ENCODE measurements at regions not wholly inside any gene's neighbourhood (a gene's known extent, or its start where the extent isn't known, plus 50 kb on each side); places are given as distances from the start of the nearest gene placed in this dataset.

DNA sequence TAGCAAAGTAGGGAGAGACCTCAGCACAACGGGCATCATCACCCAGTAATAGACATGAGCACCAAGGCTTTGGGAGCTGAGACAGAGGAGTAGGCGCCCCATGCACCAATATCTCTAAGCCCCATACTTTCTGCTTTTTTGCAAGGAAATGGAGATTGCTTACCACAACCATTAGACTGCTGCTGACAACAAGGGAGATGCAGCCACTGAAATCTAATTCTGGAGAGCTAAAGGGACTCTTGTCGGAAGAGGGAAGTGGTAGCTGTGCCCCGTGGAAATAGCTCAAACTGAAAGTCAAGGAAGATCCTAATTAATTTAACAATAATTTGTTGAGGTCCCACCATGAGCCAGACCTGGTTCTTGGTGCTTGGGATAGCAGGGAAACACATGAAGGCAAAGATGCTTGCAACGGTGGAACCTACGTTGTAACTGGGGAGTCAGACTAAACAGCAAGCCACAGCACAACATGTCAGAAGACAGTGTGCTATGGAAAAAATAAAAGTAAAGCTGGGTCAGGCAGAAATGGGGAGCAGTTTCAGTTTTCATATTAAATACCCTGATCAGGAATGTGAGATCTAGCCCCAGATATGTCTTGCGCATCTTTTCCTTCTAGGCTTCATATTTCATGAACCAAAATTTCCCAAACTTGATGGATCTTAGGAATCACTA lies 1131.0 kb downstream of the BCL11B start:
- DNase-seq = peak in 1 of 2 donors; percentile 29

DNA sequence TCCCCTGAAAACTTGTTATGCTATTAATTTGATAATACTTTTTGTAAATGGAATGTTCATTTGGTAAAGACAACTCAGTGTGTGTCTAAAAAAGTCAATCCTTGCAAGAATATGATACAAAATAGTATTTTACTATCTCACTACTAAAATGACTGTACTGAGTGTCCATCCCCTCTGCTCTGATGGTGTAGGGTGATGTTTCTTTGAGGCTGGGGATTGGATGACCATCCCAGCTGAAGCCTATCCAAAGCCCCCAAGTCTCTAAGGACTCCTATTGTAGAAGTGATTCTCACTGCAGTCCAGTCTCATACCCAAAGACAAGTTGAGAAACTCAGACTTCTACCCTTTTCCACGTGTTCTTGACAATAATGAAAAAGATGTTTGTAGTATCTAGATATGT lies 1128.4 kb downstream of the BCL11B start:
- DNase-seq = no peak

DNA sequence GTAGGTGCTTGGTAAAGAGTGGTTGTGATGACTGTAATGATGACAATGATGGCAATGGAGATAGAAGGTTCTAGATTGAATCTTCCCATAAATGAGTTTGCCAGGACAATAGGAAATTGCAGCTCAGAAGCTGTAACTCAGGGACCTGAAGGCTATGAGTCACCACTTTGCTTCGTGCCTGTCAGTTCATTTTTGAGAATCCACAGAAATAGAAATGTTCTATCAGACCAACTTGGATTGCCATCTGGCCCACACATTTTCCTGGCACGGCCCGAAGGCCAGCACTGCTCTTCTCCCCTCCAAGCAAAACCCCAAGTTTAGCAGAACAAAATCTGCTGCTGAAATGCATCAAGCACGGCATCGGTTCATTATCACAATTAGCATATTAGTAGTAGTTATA lies 1127.0 kb downstream of the BCL11B start:
- no peak for DNase-seq

DNA sequence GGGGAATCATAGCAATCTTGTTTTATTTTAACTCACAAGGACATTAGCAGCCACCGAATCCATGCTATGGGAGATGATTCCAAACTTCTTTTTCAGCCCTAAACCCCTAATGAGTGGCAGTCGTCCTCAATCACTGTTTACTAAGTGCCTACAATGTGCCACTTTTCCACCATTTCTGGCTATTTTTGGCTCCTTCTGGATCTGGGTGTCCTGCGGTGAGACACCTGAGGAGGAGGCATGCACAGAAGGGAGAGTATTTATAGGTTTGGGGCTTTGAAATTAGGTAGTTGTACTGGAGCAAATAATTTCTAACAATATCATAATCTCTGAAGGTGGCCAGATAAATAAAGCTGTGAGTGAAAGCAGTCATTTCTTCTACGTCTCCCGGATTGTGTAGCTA lies 1125.6 kb downstream of the BCL11B start:
- no peak for DNase-seq

DNA sequence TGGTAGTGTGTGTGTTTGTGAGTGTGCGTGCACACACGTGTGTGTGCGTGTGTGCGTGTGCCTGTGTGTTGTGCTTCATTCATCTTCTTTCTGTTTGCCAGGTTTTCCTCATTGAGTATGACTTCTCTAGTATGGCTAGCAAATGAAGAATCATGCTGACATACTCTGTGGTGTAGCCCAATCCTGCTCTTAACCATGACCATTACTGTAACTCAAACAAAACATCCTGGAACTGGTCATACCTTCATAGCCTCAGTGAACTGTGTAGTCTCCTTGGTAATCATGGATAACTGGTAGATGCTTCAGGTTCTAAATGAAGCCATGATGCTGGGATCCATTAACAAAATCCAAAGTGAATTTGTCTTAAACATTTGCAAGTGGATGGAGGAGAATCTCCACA lies 1117.7 kb downstream of the BCL11B start:
- DNase-seq = no peak

DNA sequence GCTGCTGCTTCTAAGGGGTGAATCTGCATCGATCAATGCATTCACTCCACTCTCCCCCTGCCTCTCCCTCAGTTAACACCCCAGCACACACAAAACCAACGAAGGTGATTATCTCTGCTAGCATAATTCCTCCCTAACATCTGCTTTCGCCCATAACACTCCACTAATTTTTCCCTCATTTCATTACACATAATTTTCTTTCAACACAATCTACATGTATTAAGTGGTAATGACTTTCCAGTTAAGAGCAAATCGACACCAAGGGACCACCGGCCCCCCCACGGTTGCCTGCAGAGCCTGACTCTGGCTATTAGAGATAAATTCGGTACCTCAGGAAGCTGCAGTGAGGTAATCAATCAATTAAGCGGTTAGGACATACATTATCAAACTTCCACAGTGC lies 1115.6 kb downstream of the BCL11B start:
- DNase-seq = no peak

DNA sequence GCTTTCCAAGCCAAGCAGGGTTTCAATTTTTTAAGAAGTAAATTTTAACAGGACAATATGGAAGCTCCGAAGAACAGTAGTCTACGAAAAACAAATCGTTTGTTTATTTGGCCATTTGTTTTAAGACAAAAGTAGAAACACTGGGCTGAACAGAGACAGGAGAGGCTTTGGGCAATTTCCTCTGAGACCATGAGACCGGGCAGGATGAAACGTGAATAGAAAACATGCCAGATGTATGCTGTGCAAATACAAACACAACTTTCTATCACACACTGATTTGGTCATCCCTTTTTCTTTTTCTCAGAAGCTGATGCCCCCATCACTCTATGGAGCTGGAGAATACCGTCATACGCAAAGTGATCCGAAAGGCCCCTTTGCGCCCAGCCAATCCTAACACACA lies 1111.1 kb downstream of the BCL11B start:
- no peak for DNase-seq

DNA sequence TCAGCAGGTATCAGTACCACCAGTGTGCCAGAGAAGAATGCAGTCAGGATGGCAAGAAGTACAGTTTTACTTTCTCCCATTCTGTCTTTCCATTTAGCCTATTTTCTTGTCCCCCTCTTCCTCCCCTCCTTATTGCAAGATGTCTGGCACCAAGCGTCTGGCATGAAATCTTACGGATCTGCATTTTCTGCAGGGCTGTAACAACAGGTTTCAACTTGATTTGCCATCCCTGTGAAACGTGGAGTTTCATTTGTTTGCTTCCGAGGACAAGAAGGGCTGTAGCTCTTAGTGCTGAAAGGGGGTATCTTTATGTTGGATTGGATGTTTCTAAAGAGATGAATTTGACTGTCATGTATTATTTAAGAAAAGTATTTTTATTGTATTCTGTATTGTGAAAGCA lies 1110.6 kb downstream of the BCL11B start:
- no peak for DNase-seq

DNA sequence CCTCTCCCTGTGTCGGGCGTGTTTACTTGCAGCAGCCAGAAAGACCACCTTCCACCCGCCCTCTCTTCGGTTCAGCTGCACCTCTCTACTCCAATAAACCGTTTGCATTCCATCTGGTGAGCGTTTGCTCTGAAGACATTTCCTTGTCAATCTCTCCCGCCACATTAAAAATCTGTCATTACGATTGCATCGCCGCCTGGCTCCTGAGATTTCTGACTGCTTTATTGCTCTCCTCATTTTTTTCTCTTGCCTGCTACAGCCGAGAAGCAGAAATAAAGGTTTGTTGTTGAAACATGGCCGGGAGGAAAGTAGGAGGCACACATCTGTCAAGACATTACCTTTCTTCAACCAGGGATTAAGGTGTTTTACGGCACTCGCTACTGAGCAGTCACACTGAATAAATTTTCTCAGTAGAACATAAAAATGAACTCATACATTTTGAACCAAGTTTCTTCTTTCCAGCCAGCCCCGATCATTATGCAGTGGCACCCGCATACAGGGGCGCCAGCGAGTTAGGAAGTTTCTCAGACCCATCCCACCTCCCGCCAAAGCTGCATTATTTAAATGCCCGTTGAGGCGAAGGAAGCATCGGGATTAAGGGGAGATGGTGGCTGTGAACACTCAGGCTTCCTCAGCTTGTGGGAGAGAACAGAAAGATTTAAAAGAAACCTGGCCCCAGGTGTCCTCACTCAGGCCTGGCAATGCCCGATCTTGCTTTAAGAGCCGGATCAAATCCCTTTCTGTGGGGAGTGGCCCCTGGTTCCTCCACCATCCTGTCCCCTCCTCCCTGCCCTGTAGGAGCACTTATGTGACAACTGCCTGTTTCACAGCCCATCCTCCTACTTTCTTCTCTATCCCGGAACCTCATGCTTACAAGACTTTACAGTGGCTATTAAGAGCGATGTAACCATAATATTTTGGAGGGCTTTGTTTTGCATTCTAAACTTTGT lies 1108.9 kb downstream of the BCL11B start:
- no peak for DNase-seq

DNA sequence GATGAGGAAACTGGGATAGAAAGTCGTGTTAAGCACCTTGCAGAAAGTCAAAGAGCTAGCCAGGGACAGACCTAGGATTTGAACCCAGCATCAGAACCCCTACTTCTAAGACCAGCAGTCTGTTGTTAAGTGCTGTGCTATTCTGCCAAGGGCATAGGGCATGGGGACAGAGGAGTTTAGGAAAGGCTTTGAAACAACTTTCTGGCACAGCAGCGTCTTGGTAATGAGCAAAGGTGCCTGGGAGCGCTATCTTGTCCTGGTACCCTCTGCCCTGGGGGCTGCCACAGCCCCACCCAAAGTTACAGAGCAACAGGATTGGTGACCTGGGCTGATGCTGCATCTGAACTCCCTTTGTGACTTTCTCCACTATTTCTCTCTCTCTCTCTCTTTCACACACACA lies 1108.1 kb downstream of the BCL11B start:
- no peak for DNase-seq

DNA sequence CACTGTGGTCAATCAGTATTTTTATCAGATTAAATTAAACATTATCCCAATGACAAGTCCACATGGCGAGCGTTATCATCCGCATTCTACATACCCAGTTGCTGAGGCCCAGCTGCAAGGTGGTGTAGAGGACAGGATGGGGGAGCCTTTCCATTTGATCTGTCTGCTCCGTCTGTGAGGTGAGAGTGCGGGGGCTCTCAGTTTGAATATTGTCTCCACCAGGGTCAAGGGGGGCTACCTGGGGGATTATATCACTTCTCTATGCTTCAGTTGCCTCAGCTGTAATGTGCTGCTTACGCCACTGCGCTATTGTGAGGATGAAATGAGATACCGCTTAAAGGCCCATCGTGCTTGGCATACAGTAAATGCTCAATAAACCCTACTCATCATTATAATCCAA lies 1106.0 kb downstream of the BCL11B start:
- no peak for DNase-seq

DNA sequence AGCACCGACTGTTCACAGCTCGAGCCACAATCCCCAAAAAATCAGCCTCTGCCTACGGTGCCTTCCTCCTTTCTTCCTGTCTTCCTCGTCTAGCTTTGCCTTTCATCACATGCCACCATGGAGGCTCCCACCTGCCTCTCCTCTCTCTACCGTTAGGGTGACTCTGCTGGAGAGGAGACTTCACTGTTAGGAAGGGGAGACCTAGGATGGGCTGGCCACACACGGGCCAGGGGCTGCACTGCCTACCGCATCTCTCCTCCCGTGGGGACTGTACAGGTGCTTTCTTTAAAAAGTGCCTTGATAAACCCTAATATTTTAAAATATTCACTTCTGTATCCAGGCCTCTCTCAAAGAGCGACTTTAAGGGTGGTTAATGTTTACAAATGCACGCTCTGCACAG lies 1104.7 kb downstream of the BCL11B start:
- no peak for DNase-seq

DNA sequence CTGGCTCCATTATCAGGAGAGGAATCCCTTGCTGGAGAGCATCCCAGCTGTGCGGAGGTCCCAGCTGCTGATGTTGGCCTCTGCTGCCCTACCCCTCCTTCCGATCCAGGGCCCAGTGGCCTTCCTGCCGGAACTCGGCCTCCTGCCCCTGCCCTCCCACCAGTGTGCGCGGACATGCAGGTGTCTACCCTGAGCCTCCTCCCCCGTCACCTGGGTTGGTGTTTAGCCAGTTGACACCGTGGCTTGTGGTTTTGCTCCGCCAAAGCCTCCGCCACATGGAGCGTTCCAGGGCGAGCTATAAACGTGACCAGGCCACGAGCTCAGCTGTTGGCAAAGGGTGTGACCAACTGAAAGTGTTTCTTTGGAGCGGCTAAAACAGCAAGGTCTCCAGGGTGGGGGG lies 1104.3 kb downstream of the BCL11B start:
- peak in 1 of 2 donors; percentile 59 for DNase-seq

DNA sequence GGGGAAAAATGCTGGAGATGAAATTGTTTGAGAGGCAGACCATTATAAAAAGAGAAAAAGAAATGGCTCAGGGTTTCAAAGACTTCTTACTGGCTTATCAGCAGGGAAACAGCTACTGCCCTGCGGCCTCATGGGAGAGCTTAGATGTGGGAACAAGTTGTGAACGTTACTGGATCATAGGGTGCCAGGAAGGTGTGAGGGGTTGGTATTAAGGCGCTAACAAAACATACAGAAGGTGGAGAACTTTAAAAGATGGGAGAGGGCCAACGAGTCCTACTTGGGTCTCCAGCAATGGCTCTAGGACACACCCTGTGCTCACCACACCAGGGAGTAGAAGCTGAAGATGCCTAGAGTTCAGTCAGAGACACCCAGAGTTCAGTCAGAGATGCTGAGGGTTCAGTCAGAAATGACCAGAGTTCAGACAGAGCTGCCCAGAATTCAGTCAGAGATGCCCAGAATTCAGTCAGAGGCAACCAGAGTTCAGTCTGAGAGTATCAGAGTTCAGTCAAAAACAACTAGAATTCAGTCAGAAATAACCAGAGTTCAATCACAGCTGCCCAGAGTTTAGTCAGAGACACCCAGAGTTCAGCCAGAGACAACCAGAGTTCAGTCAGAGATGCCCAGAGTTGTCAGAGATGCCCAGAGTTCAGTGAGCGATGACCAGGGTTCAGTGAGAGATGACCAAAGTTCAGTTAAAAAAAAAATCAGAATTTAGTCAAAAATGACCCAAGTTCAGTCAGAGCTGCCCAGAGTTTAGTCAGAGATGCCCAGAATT lies 1103.6 kb downstream of the BCL11B start:
- DNase-seq = no peak

DNA sequence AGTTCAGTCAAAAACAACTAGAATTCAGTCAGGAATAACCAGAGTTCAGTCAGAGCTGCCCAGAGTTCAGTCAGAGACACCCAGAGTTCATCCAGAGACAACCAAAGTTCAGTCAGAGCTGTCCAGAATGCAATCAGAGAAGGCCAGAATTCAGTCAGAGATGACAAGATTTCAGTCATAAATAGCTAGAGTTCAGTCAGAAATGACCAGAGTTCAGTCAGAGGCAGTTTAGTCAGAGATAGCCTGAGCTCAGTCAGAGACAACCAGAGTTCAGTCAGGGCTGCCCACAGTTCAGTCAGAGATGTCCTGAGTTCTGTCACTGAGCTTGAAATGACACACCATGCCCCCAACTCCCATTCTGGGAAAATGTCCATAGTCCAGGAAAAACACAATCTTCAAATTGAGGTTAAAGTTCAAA lies 1102.8 kb downstream of the BCL11B start:
- no peak for DNase-seq

DNA sequence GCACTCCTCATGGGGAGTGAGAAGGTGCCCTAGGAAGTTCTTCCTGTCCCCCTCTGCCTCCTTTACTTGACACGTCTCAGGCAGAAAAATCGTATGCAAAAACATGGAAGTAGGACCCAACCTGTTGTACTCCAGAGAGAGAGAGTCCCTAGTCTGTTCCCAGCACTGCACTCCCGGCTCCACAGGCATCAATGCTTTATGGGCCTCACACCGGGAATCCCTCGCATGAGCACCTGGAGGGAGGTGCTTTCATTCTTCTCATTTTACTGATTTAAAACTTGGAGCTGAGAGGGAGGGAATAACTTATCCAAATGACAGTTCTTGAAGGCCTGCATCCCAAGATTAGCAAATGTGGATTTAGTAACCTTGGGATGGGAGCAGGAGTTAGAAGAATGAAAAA lies 1101.4 kb downstream of the BCL11B start:
- no peak for DNase-seq

DNA sequence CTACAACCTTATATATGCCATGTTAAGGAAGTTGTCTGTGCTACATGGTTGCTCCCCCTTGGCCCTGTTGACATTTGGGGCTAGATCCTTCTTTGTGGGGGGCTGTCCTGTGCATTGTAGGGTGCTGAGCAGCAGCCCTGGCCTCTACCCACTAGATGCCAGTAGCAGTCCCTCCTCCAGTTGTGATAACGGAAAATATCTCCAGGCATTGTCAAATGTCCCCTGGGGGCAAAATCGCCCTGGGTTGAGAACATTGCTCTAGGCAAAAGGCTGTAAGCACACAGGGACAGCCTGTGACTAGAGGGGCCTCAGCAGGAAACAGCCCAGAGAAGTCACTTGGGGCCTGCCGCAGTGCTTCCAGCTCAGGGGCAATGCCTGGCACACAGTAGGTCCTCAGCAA lies 1100.3 kb downstream of the BCL11B start:
- DNase-seq = no peak

DNA sequence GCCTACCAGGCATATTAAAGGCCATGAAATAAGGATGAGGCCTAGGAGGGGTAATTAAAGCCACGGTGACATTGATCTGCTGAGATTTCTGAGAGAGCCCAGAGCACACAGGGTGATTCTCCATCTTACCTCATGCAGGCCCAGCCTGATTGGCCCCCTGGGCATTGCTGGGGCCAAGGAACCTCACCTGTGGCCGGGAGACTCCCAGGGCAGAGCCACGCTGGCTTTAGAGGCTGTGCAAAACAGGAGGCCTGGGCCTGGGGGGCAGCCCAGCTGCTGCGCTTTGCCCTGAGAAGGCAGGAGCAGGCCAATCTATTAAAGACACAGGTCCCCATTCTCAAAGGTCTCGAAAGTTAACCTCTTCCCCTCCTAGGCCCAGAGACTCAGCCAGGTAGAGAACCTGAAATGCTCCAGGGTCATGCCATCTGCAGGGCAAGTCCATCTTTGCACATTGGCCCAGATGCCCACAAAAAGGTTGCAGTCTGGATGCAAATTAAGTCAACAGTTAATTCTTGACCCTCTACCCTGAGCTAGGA lies 1099.7 kb downstream of the BCL11B start:
- no peak for DNase-seq

DNA sequence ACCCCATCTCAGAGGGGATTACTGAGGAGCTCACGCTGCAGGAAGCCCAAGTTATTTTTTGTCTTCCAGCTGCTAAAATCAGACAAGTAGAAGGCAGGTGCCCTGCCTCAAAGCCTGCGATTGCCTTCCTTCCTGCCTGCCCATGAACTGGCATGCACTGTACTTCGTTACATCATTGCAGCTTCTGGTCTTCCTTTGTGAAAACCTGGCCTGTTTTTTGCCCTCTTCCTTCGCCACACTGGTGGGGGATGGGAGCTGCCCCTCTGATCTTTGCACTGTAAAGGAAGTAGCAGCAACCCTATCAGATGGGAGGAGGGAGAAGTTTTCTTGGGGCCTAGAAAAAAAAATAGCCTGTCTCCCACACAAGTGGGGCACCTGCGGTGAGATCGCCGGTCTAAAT lies 1098.7 kb downstream of the BCL11B start:
- DNase-seq = peak; percentile 61 to 86

DNA sequence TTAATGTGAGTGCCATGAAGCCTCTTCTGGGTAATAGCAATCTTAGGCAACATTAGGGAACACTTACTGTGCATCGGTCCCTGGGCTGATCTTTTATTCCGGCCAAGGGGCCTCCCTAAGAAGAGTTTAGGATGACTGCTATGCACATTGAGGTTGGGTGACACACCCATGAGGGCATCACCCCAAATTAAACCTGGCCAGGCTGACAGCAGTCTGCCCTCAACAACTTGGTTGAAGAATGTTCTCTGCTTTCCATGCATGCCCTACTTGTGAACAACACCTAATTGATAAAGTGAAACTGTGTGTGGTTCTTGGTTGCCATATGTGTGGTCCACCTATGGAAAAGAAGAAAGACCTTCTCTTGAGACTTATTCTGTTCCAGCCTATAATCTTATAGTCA lies 1098.0 kb downstream of the BCL11B start:
- DNase-seq = peak in 1 of 2 donors; percentile 44

DNA sequence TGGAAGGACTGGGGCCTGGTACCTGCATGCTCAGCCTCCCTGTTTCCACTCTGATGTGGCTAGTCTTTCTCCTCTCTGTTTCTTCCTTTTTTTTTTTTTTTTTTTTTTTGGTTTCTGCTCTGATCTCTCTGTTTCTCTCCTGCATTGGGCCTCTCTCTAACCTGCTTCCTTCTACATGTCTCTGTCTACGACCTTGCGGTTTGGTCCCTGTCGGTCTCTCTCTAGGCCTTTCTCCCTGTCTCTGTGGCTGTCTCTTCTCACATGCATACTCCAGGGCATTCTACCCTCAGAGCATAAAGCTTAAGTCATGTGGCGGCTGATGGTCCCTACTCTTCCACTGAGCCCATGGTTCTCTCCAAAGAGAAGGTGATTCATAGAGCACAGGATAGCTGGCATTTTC lies 1096.6 kb downstream of the BCL11B start:
- no peak for DNase-seq

DNA sequence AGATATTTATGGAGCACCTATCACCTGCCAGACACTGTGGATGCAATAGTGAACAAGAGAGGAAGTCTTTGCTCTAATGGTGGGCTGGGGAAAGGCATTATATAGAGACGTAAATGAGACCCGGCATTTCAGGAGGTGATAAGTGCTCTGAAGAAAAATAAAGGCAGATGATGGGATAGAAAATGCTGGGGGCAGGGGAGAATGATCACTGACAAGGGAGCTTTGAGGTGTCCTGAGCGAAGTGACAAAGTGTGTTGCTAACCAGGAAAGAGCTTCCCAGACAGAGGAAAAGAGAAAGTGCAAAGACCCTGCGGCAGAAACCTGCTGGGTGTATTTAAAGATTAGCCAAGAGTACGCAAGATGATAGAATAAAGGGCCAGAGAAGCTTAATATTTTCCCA lies 1096.1 kb downstream of the BCL11B start:
- no peak for DNase-seq

DNA sequence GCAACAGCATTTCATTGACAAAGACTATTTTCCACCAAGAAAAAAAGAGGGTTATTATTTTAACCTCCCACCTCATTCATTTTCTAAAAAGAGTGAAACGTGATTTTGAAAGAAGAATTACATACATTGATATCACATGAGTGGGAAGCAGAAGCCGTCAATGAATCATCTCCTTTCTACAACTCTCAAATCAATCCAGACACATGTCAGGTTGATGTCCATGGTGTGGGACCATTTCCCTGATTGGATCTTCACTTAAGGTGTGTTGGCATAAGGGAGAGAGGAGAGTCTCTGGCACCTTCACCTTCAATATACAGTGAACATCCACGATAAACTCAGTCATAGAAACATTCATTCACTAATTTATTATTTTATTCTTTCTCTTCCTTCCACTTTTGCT lies 1095.1 kb downstream of the BCL11B start:
- no peak for DNase-seq
